ENCODE measurements at regions not wholly inside any gene's neighbourhood (a gene's known extent, or its start where the extent isn't known, plus 50 kb on each side); places are given as distances from the start of the nearest gene placed in this dataset.

DNA sequence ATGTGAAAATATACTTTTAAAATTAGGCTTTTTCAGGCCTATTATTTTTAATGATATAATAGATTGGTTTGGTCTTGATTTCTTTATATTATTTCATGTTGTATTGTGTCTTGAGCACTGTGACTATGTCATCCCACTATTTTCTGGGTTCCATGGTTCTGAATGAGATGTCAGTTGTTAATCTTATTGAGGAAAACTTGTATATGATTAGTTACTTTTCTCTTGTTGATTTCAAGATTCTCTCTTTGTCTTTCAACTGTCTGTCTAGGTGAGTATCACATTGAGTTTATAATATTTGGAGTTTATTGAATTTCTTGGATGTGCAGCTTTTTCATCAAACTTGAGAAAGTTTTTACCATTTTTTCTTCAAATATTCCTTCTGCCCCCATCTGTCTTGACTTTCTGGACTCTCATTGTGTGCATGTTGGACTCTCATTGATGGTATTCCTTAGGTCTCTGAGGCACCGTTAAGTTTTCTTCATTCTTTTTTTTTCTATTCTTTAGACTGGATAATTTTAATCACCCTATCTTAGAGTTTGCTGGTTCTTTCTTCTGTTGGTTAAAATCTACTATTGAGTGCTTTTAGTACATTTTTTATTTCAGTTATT lies 175.8 kb downstream of the TMEM167A start:
- Histone ChIP-seq H3K27me3 (ENCODE audit: control insufficient read depth, insufficient read depth, low read length) (no peaks in the 10 kb centered on the region), H3K4me3 (ENCODE audit: low read length) (no peak overlapping the region), H3K4me1 (ENCODE audit: control insufficient read depth, insufficient read depth, low read length) (no peaks in the 10 kb centered on the region), H3K27ac (ENCODE audit: low read length) (no peak overlapping the region), H3K9me3 (ENCODE audit: control insufficient read depth, insufficient read depth, low read length) (no peaks in the 10 kb centered on the region), H3K36me3 (ENCODE audit: control insufficient read depth, insufficient read depth, low read length) (no peaks in the 10 kb centered on the region)
- no CpG with 5 or more reads among the region's 1 CpG for WGBS (ENCODE audit: insufficient coverage, insufficient read length)
- no peak for DNase-seq (ENCODE audit: low read depth, low spot score)

DNA sequence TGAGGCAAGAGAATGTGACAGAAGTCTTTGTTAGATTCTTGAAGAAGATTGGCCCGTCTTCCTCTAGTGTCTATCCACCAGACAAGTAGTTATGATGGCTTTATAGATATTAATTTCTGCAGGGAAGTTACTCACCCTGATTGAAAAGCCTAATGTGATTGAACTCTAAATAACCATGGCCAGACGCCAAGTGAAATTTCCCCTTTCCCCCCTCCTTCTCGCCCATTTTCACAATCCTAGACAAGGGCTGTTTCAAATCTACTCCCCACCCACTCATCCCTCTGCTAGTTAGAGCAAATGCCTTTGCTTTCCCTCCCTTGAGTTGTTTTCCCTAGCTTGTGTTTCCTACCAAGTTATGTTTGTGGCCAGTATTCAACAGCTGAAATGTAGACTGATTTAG lies 182.5 kb downstream of the TMEM167A start:
- no peaks in the 10 kb centered on the region for H3K36me3 ChIP-seq (ENCODE audit: control insufficient read depth, insufficient read depth, low read length)
- DNase-seq (ENCODE audit: low read depth, low spot score): no peak
- no peaks in the 10 kb centered on the region for H3K9me3 ChIP-seq (ENCODE audit: control insufficient read depth, insufficient read depth, low read length)
- no peaks in the 10 kb centered on the region for H3K4me1 ChIP-seq (ENCODE audit: control insufficient read depth, insufficient read depth, low read length)
- WGBS (ENCODE audit: insufficient coverage, insufficient read length): no CpG with 5 or more reads among the region's 3 CpGs
- H3K27ac ChIP-seq (ENCODE audit: low read length): no peak overlapping the region
- H3K4me3 ChIP-seq (ENCODE audit: low read length): no peak overlapping the region
- H3K27me3 ChIP-seq (ENCODE audit: control insufficient read depth, insufficient read depth, low read length): no peaks in the 10 kb centered on the region

DNA sequence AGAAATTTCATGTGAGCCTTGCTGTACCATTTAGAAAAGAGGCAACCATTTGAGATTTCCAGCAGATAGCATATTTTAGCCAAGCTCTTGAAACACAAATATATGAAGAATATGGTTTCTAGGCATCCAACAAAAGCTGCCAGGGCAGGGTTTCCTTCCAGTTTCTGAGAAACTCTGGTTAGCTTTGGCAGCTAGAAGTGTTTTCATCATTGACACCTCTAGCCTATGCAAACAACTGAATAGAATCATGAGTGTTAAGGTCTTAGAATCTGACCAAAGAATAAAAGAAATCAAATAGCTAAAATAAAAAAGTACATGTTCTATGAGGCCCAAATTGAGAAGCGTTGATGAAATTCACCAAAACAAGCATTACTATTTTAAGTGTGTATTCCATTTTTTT lies 188.1 kb downstream of the TMEM167A start:
- no peaks in the 10 kb centered on the region for H3K9me3 ChIP-seq (ENCODE audit: control insufficient read depth, insufficient read depth, low read length)
- H3K4me3 ChIP-seq (ENCODE audit: low read length): no peak overlapping the region
- no peak overlapping the region for H3K27ac ChIP-seq (ENCODE audit: low read length)
- no peaks in the 10 kb centered on the region for H3K36me3 ChIP-seq (ENCODE audit: control insufficient read depth, insufficient read depth, low read length)
- no peaks in the 10 kb centered on the region for H3K27me3 ChIP-seq (ENCODE audit: control insufficient read depth, insufficient read depth, low read length)
- no peak for DNase-seq (ENCODE audit: low read depth, low spot score)
- peaks cover 1% of the 10 kb centered on the region; the same call in 1 of the 2 replicates for H3K4me1 ChIP-seq (ENCODE audit: control insufficient read depth, insufficient read depth, low read length)
- WGBS (ENCODE audit: insufficient coverage, insufficient read length): no CpG with 5 or more reads among the region's 1 CpG

DNA sequence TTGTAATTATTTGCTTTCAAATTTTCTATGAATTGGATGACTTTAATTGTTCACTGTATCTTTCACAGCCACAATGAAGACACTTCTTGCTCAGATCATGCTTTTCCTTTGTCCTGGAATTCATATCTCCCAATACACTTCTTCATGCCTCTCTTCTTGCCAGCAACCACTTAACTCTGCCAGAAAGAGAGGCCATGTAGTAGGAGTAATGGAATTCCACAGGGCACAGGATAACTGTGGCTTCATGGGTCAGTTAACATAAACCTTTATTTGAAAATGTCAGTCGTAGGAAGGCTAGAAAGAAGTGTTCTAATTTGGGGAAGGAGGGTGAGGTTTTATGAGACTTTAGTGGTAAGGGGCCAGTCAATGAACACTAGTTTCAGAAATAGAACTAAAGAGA lies 190.3 kb downstream of the TMEM167A start:
- Histone ChIP-seq H3K27ac (ENCODE audit: low read length) (no peak overlapping the region), H3K9me3 (ENCODE audit: control insufficient read depth, insufficient read depth, low read length) (no peaks in the 10 kb centered on the region), H3K4me3 (ENCODE audit: low read length) (no peak overlapping the region), H3K4me1 (ENCODE audit: control insufficient read depth, insufficient read depth, low read length) (peaks cover 1% of the 10 kb centered on the region; the same call in 1 of the 2 replicates), H3K27me3 (ENCODE audit: control insufficient read depth, insufficient read depth, low read length) (no peaks in the 10 kb centered on the region), H3K36me3 (ENCODE audit: control insufficient read depth, insufficient read depth, low read length) (no peaks in the 10 kb centered on the region)
- no peak for DNase-seq (ENCODE audit: low read depth, low spot score)
- no CpG with 5 or more reads among the region's 1 CpG for WGBS (ENCODE audit: insufficient coverage, insufficient read length)

DNA sequence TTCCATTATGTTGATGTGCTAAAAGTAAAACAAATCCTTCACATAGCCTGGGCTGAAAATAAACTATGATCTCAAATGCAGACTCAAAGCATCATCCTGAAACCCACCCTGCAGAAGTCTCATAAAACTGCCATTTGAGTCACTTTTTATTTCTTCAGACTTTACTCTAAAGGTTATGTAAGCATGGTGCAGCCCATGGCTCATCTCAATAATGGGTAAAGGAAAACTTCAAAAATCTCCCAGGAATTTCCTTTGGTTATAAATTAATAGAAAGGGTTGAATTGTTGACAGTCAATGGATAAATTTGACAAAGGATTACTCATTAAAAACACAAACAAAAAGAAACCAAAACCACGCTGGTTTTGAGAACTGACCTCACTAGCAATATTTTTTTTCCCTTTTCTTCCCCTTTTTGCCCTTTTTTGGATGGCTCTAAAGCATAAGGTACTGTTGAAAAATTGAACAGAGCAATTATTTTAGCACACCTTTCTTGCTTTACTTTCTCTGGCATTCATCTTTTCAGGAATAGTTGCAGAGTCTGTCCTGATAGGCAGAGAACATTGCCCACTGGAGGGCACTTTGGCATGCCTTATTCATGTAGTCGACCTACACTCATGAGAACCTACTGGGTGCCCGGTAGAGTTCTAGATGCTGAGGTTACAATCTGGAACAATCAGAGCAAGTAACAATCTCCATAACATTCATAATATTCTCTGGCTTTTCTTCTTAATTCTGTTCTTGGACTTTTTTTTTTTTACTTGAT lies 191.4 kb downstream of the TMEM167A start:
- H3K9me3 ChIP-seq (ENCODE audit: control insufficient read depth, insufficient read depth, low read length): no peaks in the 10 kb centered on the region
- no peak overlapping the region for H3K27ac ChIP-seq (ENCODE audit: low read length)
- no peaks in the 10 kb centered on the region for H3K36me3 ChIP-seq (ENCODE audit: control insufficient read depth, insufficient read depth, low read length)
- H3K4me1 ChIP-seq (ENCODE audit: control insufficient read depth, insufficient read depth, low read length): peaks cover 1% of the 10 kb centered on the region; the same call in 1 of the 2 replicates
- H3K27me3 ChIP-seq (ENCODE audit: control insufficient read depth, insufficient read depth, low read length): no peaks in the 10 kb centered on the region
- WGBS (ENCODE audit: insufficient coverage, insufficient read length): no CpG with 5 or more reads among the region's 3 CpGs
- H3K4me3 ChIP-seq (ENCODE audit: low read length): no peak overlapping the region
- DNase-seq (ENCODE audit: low read depth, low spot score): no peak

DNA sequence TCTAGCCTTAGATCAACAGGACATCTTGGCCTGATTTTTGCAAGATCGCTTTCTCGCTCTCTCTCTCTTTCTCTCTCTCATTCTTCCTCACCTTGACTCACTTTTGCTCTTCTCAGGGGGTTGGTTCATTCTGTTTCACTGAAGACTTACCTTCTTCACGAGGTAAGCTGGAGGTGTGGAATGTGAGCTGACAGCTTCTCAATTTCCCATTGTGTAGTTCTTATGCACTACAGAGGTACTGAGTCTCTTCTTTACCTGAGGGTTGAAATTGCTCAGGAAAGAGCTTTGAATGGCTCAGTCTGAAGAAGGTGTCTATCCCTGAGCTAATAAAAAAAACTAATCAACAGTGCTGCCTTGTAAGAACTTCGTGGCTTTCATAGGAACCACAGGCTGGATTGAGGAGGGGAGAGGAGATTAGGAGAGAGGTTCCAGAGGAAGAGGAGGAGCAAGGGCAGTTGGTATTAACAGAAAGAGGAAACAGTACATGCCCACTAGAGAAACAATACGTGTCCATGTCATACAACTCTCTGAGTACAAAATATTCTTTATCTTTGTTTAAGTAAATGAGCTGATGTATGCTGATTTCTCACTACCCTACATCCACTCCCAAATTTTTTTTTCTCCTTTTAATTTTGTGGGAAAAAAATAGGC lies 192.2 kb downstream of the TMEM167A start:
- H3K27me3 ChIP-seq (ENCODE audit: control insufficient read depth, insufficient read depth, low read length): no peaks in the 10 kb centered on the region
- H3K4me3 ChIP-seq (ENCODE audit: low read length): no peak overlapping the region
- H3K4me1 ChIP-seq (ENCODE audit: control insufficient read depth, insufficient read depth, low read length): peaks cover 1% of the 10 kb centered on the region; the same call in 1 of the 2 replicates
- no CpG with 5 or more reads among the region's 5 CpGs for WGBS (ENCODE audit: insufficient coverage, insufficient read length)
- no peak for DNase-seq (ENCODE audit: low read depth, low spot score)
- H3K9me3 ChIP-seq (ENCODE audit: control insufficient read depth, insufficient read depth, low read length): no peaks in the 10 kb centered on the region
- H3K36me3 ChIP-seq (ENCODE audit: control insufficient read depth, insufficient read depth, low read length): no peaks in the 10 kb centered on the region
- H3K27ac ChIP-seq (ENCODE audit: low read length): no peak overlapping the region

DNA sequence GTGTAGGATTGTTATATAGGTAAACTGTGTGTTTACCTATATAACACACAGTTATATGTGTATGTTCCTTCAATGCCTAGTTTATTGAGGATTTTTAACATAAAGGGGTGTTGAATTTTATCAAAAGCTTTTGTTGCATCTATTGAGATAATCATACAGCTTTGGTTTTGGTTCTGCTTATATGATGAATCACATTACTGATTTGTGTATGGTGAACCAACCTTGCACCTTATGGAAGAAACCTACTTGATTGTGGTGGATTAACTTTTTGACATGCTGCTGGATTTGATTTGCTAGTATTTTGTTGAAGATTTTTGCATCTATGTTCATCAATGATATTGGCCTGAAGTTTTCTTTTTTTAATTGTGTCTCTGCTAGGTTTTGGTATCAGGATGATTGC lies 194.9 kb downstream of the TMEM167A start:
- no peaks in the 10 kb centered on the region for H3K36me3 ChIP-seq (ENCODE audit: control insufficient read depth, insufficient read depth, low read length)
- H3K4me1 ChIP-seq (ENCODE audit: control insufficient read depth, insufficient read depth, low read length): peaks cover 1% of the 10 kb centered on the region; the same call in 1 of the 2 replicates
- H3K4me3 ChIP-seq (ENCODE audit: low read length): no peak overlapping the region
- no peaks in the 10 kb centered on the region for H3K9me3 ChIP-seq (ENCODE audit: control insufficient read depth, insufficient read depth, low read length)
- DNase-seq (ENCODE audit: low read depth, low spot score): no peak
- H3K27me3 ChIP-seq (ENCODE audit: control insufficient read depth, insufficient read depth, low read length): no peaks in the 10 kb centered on the region
- no peak overlapping the region for H3K27ac ChIP-seq (ENCODE audit: low read length)

DNA sequence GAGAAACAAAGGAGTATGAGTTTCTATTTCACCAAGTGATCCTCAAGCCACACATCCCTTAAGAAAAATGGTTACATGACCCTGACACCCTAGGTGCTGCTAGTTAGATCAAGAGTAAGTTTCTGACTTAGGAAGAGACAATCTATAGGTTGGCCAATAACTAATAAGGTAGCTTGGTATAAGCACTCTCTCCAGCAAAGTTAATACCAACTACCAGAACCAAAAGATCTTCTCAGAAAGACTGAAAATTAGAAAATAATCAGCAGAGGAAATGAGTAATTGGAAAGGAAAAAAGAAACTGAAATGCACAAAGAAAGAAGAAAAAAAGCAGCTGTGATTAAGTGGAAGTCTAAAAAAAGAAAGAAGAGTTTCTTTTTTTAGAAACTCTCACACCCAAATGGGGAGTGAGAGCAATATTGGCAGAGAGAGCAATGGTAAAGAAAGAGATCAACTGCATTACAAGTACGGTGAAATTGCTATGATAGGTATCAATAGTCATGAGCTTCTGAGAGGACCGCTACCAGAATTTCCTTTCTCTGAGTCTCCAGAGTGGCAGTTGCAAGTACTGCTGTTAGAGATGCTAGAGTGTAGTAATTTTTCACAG lies 195.5 kb downstream of the TMEM167A start:
- no peaks in the 10 kb centered on the region for H3K27me3 ChIP-seq (ENCODE audit: control insufficient read depth, insufficient read depth, low read length)
- no peaks in the 10 kb centered on the region for H3K36me3 ChIP-seq (ENCODE audit: control insufficient read depth, insufficient read depth, low read length)
- H3K4me3 ChIP-seq (ENCODE audit: low read length): no peak overlapping the region
- no peak for DNase-seq (ENCODE audit: low read depth, low spot score)
- no peak overlapping the region for H3K27ac ChIP-seq (ENCODE audit: low read length)
- WGBS (ENCODE audit: insufficient coverage, insufficient read length): no CpG with 5 or more reads among the region's 2 CpGs
- no peaks in the 10 kb centered on the region for H3K9me3 ChIP-seq (ENCODE audit: control insufficient read depth, insufficient read depth, low read length)
- H3K4me1 ChIP-seq (ENCODE audit: control insufficient read depth, insufficient read depth, low read length): peaks cover 1% of the 10 kb centered on the region; the same call in 1 of the 2 replicates

DNA sequence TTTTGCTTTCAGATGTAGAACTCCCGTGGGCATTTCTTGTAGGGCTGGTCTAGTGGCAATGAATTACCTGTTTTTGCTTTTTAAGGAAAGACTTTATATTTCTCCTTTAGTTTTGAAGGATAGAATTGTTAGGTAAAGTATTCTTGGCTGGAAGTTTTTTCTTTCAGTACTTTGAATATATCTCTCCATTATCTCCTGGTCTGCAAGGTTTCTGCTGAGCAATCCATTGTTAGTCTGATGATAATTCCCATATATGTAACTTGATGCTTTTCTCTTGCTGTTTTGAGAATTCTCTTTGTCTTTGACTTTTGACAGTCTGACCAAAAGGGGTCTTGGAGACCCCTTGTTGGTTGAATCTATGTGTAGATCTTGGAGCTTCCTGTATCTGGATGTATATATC lies 198.1 kb downstream of the TMEM167A start:
- Histone ChIP-seq H3K9me3 (ENCODE audit: control insufficient read depth, insufficient read depth, low read length) (no peaks in the 10 kb centered on the region), H3K27ac (ENCODE audit: low read length) (no peak overlapping the region), H3K4me1 (ENCODE audit: control insufficient read depth, insufficient read depth, low read length) (no peaks in the 10 kb centered on the region), H3K36me3 (ENCODE audit: control insufficient read depth, insufficient read depth, low read length) (no peaks in the 10 kb centered on the region), H3K27me3 (ENCODE audit: control insufficient read depth, insufficient read depth, low read length) (no peaks in the 10 kb centered on the region), H3K4me3 (ENCODE audit: low read length) (no peak overlapping the region)
- no CpG with 5 or more reads among the region's 1 CpG for WGBS (ENCODE audit: insufficient coverage, insufficient read length)
- no peak for DNase-seq (ENCODE audit: low read depth, low spot score)

DNA sequence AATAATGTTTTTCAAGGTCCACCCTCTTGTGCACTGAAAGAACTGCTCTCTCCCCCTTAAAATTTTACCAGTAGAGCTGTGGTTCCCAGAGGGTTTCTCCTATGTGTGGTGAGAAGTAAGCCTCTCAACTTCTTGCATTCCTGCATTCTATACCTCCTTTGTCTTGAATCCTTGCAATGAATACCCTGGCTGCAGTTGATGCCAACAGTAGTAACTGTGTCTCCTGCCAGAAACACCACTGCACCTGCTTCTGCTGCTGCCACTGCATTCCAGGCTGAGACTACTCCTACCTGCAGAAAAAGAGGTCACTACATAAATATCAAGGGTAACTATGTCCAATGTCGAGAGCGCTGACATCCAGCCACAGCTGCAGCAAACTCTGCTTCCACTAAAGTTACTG lies 203.7 kb downstream of the TMEM167A start:
- no peak for DNase-seq (ENCODE audit: low read depth, low spot score)
- no peaks in the 10 kb centered on the region for H3K4me1 ChIP-seq (ENCODE audit: control insufficient read depth, insufficient read depth, low read length)
- H3K4me3 ChIP-seq (ENCODE audit: low read length): no peak overlapping the region
- no peak overlapping the region for H3K27ac ChIP-seq (ENCODE audit: low read length)
- no CpG with 5 or more reads among the region's 2 CpGs for WGBS (ENCODE audit: insufficient coverage, insufficient read length)
- H3K27me3 ChIP-seq (ENCODE audit: control insufficient read depth, insufficient read depth, low read length): no peaks in the 10 kb centered on the region
- H3K9me3 ChIP-seq (ENCODE audit: control insufficient read depth, insufficient read depth, low read length): no peaks in the 10 kb centered on the region
- no peaks in the 10 kb centered on the region for H3K36me3 ChIP-seq (ENCODE audit: control insufficient read depth, insufficient read depth, low read length)

Data from iPS DF 6.9 (cell line).